Right forelimb (tissue), 1 donor: ENCODE measurements at regions not wholly inside any gene's neighbourhood (a gene's known extent, or its start where the extent isn't known, plus 50 kb on each side); places are given as distances from the start of the nearest gene placed in this dataset.
"Not testable (repeated sequence)": the region's sequence is repeated elsewhere in the genome, so short reads cannot be mapped to it uniquely, and the experiment has no call there.

Source experiments
- DNase-seq: peaks from one replicate; pipeline ENCODE4 v3.0.0-alpha.2; 2018

DNA sequence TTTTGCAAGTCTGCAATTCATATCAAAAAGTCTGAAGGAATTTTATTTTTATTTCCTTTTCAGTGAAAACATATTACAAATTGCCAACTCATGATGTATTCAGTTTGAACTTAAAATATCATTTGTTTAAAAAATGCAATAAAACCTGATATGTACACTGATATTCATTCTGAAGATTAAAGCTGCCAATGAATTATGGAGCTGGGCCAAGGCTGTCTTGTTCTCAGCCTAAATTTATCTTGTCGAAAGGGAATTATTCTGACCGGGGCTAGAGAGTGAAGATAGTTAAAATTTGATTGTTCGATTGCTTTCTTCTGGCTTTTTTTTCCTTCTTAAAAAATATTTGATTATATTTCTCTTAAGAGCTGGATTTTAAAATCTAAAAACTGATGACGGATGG is 54.0 kb upstream of the RBFOX1 start:
- no peak for DNase-seq

DNA sequence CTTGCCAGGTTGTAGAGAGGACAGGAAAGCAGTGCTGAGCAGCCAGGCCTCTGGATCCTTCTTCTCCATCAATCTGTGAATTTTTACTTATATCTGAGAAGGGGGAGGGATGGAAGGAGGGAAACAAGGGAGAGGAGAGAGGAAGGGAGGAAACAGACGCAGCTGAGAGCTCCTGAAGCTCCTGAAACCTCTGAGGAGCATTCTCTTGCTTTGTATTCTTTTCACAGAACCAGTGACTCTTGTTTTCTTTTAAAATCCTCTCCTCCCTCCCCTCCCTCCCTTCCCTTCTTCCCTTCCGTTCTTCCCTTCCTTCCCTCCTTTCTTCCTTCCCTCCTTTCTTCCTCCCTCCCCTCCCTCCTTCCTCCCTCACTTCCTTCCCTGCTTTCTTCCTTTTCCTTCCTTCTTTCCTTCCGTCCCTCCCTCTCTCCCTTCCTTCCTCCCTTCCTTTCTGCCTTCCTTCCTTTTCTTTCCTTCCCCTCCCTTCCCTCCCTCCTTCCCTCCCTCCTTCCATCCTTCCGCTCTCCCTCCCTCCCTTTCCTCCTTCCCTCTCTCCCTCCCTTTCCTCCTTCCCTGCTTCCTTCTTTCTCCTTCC is 60.0 kb upstream of the RBFOX1 start:
- no peak for DNase-seq

- DNase-seq, result no peak
Measured at GRCh38 chr16:7271486-7271885, 61.2 kb upstream of the RBFOX1 start.

GRCh38 chr16:7270823-7271222 is 61.8 kb upstream of the RBFOX1 start:
- DNase-seq, result no peak

- no peak for DNase-seq
Measured at GRCh38 chr16:7270006-7270405, 62.6 kb upstream of the RBFOX1 start.

- no peak for DNase-seq
Measured at GRCh38 chr16:7268182-7268581, 64.5 kb upstream of the RBFOX1 start.

DNA sequence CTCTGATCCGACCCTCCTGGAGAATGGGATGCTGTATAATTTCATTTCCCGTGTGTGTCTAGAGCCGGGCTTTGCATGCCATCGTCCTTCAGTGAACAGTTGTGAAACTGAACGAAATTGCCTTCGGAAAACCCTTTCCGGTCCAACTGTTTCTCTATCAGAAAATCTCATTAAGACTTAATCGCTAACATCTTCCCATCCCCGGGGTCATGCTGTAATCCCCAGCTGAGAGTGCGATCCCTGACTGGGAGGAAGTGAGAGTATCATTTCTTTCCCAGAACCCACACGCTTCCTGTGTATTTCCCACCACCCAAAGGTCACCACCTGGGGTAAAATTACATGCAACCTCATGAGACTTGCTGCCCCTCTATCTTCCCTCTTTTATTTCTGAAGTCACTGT is 75.6 kb upstream of the RBFOX1 start:
- no peak for DNase-seq

- DNase-seq, result no peak
Measured at GRCh38 chr16:7246578-7246977, 86.1 kb upstream of the RBFOX1 start.

- DNase-seq, result no peak
Measured at GRCh38 chr16:7239547-7239946, 93.1 kb upstream of the RBFOX1 start.

DNA sequence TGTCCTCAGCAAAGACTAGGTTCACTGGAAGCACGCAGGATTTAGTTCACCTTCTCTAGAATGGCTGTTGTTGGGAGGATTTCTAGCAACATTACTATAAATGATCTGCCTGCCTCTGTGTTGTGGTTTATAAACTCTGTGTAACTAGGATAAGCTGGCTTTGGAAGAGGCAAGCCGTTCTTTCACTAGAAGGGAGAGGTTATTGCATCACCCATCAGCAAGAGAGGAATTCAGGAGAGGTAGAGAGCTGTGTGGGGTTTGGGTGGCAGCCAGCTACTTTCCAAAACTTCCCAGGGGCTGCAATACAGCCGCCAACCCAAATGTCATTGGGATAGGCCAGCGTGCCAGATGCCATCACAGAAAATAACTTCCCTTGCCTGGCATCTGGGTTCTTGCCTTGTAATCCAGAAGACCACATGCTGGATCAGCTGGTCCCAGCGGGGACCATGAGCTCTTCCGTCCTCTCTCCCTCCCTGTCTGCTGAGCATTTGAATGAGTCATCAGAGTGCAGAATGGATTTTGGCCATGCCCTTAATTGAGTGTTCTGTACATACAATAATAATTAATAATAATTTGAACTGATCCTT is 95.7 kb upstream of the RBFOX1 start:
- DNase-seq, result no peak

- no peak for DNase-seq
Measured at GRCh38 chr16:7233975-7234374, 98.7 kb upstream of the RBFOX1 start.

DNA sequence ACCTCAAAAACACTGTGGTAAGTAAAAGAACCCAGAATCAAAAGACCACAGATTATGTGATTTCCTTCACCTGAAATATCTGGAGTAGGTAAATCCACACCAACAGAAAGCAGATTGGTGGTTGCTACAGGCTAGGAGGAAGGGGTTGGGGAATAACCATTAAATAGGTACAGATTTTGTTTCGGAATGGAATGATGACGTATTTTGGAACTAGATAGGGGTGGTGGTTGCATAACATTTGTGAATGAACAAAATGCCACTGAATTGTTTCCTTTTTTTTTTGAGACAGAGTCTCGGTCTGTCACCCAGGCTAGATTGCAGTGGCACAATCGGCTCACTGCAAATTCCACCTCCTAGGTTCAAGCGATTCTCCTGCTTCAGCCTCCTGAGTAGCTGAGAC is 100.9 kb upstream of the RBFOX1 start:
- no peak for DNase-seq

- DNase-seq, result not testable (repeated sequence)
Measured at GRCh38 chr16:7229433-7230218, 103.0 kb upstream of the RBFOX1 start.

- DNase-seq, result no peak
Measured at GRCh38 chr16:7227229-7227721, 105.4 kb upstream of the RBFOX1 start.

GRCh38 chr16:7221157-7221556 is 111.5 kb upstream of the RBFOX1 start:
- DNase-seq, result no peak

DNA sequence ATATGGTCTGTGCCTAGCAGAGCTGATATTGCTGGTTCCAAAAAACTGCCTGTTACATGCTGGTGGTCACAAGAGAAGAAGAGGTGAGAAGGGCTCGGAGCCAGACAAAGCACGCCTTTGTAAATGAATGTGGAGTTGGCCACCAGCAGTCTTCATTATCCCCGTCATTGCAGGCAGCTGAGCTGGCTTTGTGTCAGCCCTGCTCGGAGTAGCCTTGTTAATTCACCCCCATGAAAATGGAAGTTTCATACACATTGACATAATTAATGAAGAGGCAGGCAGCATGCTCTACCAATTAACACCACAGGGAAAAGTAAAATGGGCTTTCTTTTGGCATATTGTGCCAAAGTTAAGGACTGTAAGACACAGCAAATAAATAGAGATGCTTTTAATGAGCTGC is 113.7 kb upstream of the RBFOX1 start:
- DNase-seq, result no peak

GRCh38 chr16:7217797-7218196 is 114.8 kb upstream of the RBFOX1 start:
- DNase-seq, result no peak

DNA sequence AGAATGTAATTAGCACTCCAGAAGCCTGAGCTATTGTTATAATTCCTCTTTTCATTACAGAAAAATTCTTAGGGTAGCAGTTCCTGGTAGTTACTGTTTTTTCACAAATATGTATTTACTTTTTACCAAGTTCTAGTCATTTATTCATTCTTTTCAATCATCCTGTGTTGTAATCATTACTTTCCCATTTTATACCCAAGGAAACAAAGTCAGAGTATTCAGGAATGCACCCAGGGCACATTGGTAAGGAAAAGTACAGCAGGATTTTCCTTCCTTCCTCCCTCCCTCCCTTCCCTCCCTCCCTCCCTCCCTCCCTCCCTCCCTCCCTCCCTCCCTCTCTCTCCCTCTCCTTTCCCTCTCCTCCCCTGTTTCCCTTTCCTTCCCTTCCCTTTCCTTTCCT is 115.9 kb upstream of the RBFOX1 start:
- no peak for DNase-seq

DNA sequence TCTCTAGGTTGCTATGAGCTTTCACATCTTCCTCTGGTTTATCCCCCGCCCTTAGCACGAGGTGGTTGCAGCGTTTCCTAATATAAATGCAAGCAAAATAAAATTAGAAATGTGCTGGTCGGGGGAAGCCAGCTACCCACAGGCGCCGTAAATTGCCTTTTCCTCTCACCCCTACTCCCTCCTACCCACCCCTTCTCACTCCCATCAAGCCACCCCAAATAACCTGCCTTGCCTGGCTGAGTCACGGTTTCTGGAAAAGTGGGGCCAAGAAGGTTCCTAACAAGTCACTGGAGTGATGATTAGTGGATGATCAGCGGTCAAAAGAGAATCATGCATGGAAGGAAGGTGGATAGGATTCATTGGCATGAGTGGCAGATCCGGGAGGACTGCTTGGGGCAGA is 120.9 kb upstream of the RBFOX1 start:
- no peak for DNase-seq

DNA sequence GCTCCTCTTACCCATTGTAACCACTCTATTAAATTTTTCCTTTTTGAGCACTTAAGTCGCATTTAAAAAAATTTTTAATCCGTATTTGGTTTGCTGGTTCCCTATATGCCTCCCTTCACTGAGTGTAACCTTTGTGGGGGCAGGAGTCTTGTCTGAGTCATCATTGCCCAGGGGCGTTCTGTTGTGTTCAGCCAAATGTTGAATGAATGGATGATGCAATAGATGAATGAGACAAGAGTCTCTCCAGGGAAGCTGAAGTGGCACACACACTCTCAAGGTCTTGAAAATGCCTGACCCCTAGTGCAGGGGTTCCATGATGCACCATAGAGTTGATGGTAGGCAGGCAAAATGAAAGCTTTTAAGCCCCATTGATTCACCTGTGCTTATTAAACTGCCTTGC is 123.0 kb upstream of the RBFOX1 start:
- DNase-seq, result no peak

DNA sequence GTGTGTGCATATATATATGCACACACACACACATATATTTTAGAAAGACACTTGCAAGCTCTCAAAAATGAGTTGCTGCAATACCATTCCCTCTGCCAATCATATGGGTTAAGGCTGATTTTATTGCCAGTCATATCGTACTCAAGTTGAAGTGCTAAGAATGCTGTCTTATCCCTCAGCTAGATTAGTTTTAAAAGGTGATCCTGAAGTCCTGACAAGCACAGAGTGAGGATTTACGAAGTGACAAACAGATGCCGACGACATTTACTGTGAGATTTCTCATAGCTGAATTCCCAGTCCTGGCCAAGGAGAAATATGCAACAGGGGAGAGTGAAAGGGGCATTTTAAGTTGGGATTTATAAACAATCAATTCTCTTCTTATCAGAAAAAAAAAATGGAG is 126.2 kb upstream of the RBFOX1 start:
- no peak for DNase-seq

DNA sequence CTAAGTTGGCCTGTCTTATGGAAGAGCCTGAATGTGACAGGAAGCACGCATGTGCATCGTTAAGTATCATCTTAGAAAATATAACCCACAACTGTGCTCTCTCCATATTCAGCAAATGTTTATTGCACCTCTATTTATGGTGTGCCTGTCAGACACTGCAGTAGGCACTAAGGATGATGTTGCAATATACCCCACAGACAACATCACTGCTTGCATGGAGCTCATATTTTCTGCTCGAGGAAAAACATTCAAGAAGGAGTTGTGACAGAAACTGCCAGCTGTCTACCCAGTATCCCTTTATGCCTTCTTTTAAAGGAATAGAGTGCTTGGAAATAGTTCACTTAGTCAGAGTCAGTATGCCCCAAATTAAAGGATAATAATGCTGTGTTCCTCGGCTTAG is 132.3 kb upstream of the RBFOX1 start:
- DNase-seq, result no peak

DNA sequence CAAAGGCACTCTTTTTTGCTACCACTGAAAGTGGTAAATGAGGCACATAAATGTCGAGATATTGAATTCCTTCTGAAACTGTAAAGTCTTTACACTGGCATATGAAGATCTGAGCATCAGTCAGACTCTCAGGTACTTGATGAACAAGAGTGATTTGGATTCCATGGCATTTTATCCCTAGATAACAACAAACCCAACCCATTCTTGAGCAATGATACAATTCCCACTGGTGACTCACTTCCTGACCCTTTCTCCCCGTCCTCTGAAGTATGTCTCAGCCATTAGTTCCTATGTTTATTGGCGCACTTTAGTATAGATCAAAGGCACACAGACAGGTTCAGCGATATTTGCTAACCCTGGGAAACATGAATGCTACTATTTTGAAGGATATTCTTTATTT is 147.0 kb upstream of the RBFOX1 start:
- DNase-seq, result no peak

DNA sequence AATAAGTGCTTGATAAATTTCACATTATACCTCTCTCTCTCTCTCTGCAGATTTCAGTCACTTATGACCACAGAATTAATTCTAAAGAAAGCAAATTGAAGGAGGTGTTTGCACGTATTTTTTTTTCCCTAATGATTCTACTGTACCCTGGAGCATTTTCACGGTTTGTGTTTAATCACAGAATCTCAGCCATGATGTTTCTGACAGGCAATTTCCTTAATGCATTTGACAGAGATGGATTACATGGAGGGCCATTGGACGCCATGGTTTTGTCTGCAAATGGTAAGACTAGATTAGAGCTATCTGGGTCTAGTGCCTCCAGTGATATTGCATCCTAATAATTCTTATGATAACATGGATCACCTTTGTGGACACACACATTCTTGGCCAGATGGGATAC is 147.5 kb upstream of the RBFOX1 start:
- no peak for DNase-seq
